Activated T-helper 1 cell treated with anti-CD3 and anti-CD28 coated beads, Interleukin-12 subunit alpha, Interleukin-12 subunit beta, Interleukin-2, Interleukin-4 antibody, amounts not matched to agents 30 ng/mL and 10 ng/mL and 1 ng/mL, durations not matched to agents 14 hours and 24 hours and 36 hours (primary cell): ENCODE measurements at regions not wholly inside any gene's neighbourhood (a gene's known extent, or its start where the extent isn't known, plus 50 kb on each side); places are given as distances from the start of the nearest gene placed in this dataset.
"Not testable (repeated sequence)": the region's sequence is repeated elsewhere in the genome, so short reads cannot be mapped to it uniquely, and the experiment has no call there.

Source experiments
- DNase-seq: peaks from one replicate; pipeline ENCODE4 v3.0.0; 2021; ENCODE audit warnings: low spot score
- H3K27ac Mint-ChIP-seq: one replicate; pipeline ENCODE4 v1.8.0; 2021; ENCODE audit warnings: mild to moderate bottlenecking, mixed read lengths
- H3K27me3 Mint-ChIP-seq: one replicate; pipeline ENCODE4 v1.8.0; 2022; ENCODE audit warnings: mild to moderate bottlenecking, moderate library complexity, mixed read lengths; ENCODE audit not compliant: insufficient read depth
- H3K36me3 Mint-ChIP-seq: one replicate; pipeline ENCODE4 v1.8.0; 2021; ENCODE audit warnings: low read depth, mixed read lengths
- H3K4me1 Mint-ChIP-seq: one replicate; pipeline ENCODE4 v1.8.0; 2021; ENCODE audit warnings: low read depth, mixed read lengths
- H3K4me3 Mint-ChIP-seq: one replicate; pipeline ENCODE4 v1.8.0; 2021; ENCODE audit warnings: mild to moderate bottlenecking, moderate library complexity, mixed read lengths
- H3K9me3 Mint-ChIP-seq: one replicate; pipeline ENCODE4 v1.8.0; 2021; ENCODE audit warnings: mixed read lengths
- intact Hi-C: fragments of 100-400 bp; cut with micrococcal nuclease; formaldehyde crosslinking; loops from one replicate; pipeline ENCODE4 v1.15.1; 2024

GRCh38 chr5:74973694-74974093 lies 78.7 kb downstream of the GCNT4 start:
- Mint-ChIP-seq H3K36me3 (peaks cover 13% of the 10 kb centered on the region), H3K9me3 (peaks cover 13% of the 10 kb centered on the region), H3K4me3 (no peak overlapping the region), H3K27ac (peak overlapping the region; percentile 44), H3K27me3 (no peaks in the 10 kb centered on the region), H3K4me1 (peaks cover 39% of the 10 kb centered on the region)
- intact Hi-C loops, result loop anchor here (1.0 kb wide), 1 partner anchor 28 kb away; no protein-coding TSS in a partner anchor
- no peak for DNase-seq

GRCh38 chr5:74971947-74972460 lies 80.4 kb downstream of the GCNT4 start:
- Mint-ChIP-seq H3K4me1 (peaks cover 33% of the 10 kb centered on the region), H3K27me3 (peaks cover 2% of the 10 kb centered on the region), H3K27ac (no peak overlapping the region), H3K4me3 (no peak overlapping the region), H3K36me3 (peaks cover 13% of the 10 kb centered on the region), H3K9me3 (peaks cover 13% of the 10 kb centered on the region)
- DNase-seq, result no peak
- intact Hi-C loops, result no loop called here

GRCh38 chr5:74970891-74971290 lies 81.5 kb downstream of the GCNT4 start:
- H3K27me3 Mint-ChIP-seq, DNase-seq, intact Hi-C loops, H3K27ac Mint-ChIP-seq, H3K4me3 Mint-ChIP-seq: not testable (repeated sequence)
- Mint-ChIP-seq H3K4me1 (peaks cover 28% of the 10 kb centered on the region), H3K36me3 (peaks cover 11% of the 10 kb centered on the region), H3K9me3 (peaks cover 12% of the 10 kb centered on the region)

- intact Hi-C loops, result no loop called here
- H3K9me3 Mint-ChIP-seq, result peaks cover 2% of the 10 kb centered on the region
Measured at GRCh38 chr5:74969726-74970125, 82.6 kb downstream of the GCNT4 start.

GRCh38 chr5:74966141-74967026 lies 86.0 kb downstream of the GCNT4 start:
- no peak overlapping the region for H3K4me3 Mint-ChIP-seq
- H3K36me3 Mint-ChIP-seq, result peaks cover 2% of the 10 kb centered on the region
- no peak overlapping the region for H3K27ac Mint-ChIP-seq
- DNase-seq, result no peak
- intact Hi-C loops, result no loop called here
- H3K27me3 Mint-ChIP-seq, result peaks cover 11% of the 10 kb centered on the region
- no peaks in the 10 kb centered on the region for H3K9me3 Mint-ChIP-seq
- H3K4me1 Mint-ChIP-seq, result no peaks in the 10 kb centered on the region

More at GRCh38 chr5:74969726-74970125, 82.6 kb downstream of the GCNT4 start:
- Mint-ChIP-seq H3K4me3 (no peak overlapping the region), H3K27me3 (peaks cover 7% of the 10 kb centered on the region), H3K4me1 (peaks cover 17% of the 10 kb centered on the region), H3K36me3 (peaks cover 8% of the 10 kb centered on the region), H3K27ac (no peak overlapping the region)
- no peak for DNase-seq

- Mint-ChIP-seq H3K27ac (no peak overlapping the region), H3K36me3 (peaks cover 2% of the 10 kb centered on the region), H3K27me3 (peaks cover 14% of the 10 kb centered on the region), H3K9me3 (no peaks in the 10 kb centered on the region), H3K4me1 (no peaks in the 10 kb centered on the region), H3K4me3 (no peak overlapping the region)
- DNase-seq, result no peak
- intact Hi-C loops, result no loop called here
Measured at GRCh38 chr5:74963407-74963806, 89.0 kb downstream of the GCNT4 start.

GRCh38 chr5:74957906-74958305 lies 91.7 kb upstream of the FAM169A start:
- H3K4me3 Mint-ChIP-seq, result no peak overlapping the region
- DNase-seq, result no peak
- H3K9me3 Mint-ChIP-seq, result peaks cover 4% of the 10 kb centered on the region

GRCh38 chr5:74957029-74957784 lies 91.0 kb upstream of the FAM169A start:
- H3K36me3 Mint-ChIP-seq, result no peaks in the 10 kb centered on the region
- intact Hi-C loops, result no loop called here
- peaks cover 3% of the 10 kb centered on the region for H3K27me3 Mint-ChIP-seq
- no peak overlapping the region for H3K4me3 Mint-ChIP-seq
- no peak for DNase-seq
- no peaks in the 10 kb centered on the region for H3K4me1 Mint-ChIP-seq
- no peak overlapping the region for H3K27ac Mint-ChIP-seq
- H3K9me3 Mint-ChIP-seq, result peaks cover 4% of the 10 kb centered on the region

More at GRCh38 chr5:74957906-74958305, 91.7 kb upstream of the FAM169A start:
- H3K27me3 Mint-ChIP-seq, result peaks cover 5% of the 10 kb centered on the region
- H3K4me1 Mint-ChIP-seq, result no peaks in the 10 kb centered on the region
- no peaks in the 10 kb centered on the region for H3K36me3 Mint-ChIP-seq
- H3K27ac Mint-ChIP-seq, result no peak overlapping the region
- intact Hi-C loops, result no loop called here

GRCh38 chr5:74956278-74956677 lies 90.1 kb upstream of the FAM169A start:
- H3K4me3 Mint-ChIP-seq, result no peak overlapping the region
- intact Hi-C loops, result no loop called here
- no peaks in the 10 kb centered on the region for H3K36me3 Mint-ChIP-seq
- DNase-seq, result no peak
- H3K9me3 Mint-ChIP-seq, result peaks cover 4% of the 10 kb centered on the region
- H3K27ac Mint-ChIP-seq, result no peak overlapping the region
- peaks cover 4% of the 10 kb centered on the region for H3K27me3 Mint-ChIP-seq
- H3K4me1 Mint-ChIP-seq, result no peaks in the 10 kb centered on the region

- no peaks in the 10 kb centered on the region for H3K4me1 Mint-ChIP-seq
- DNase-seq, result no peak
- intact Hi-C loops, result no loop called here
- peaks cover 4% of the 10 kb centered on the region for H3K9me3 Mint-ChIP-seq
- no peak overlapping the region for H3K4me3 Mint-ChIP-seq
- H3K27ac Mint-ChIP-seq, result no peak overlapping the region
- no peaks in the 10 kb centered on the region for H3K36me3 Mint-ChIP-seq
- H3K27me3 Mint-ChIP-seq, result peaks cover 8% of the 10 kb centered on the region
Measured at GRCh38 chr5:74954919-74955318, 88.7 kb upstream of the FAM169A start.

- no peak overlapping the region for H3K27ac Mint-ChIP-seq
- peaks cover 4% of the 10 kb centered on the region for H3K9me3 Mint-ChIP-seq
- no peak for DNase-seq
- intact Hi-C loops, result no loop called here
- no peaks in the 10 kb centered on the region for H3K36me3 Mint-ChIP-seq
- peaks cover 11% of the 10 kb centered on the region for H3K27me3 Mint-ChIP-seq
- no peaks in the 10 kb centered on the region for H3K4me1 Mint-ChIP-seq
- H3K4me3 Mint-ChIP-seq, result no peak overlapping the region
Measured at GRCh38 chr5:74953937-74954720, 87.9 kb upstream of the FAM169A start.

GRCh38 chr5:74953554-74953936 lies 87.4 kb upstream of the FAM169A start:
- no peaks in the 10 kb centered on the region for H3K4me1 Mint-ChIP-seq
- intact Hi-C loops, result no loop called here

More at GRCh38 chr5:74953554-74953936, 87.4 kb upstream of the FAM169A start:
- Mint-ChIP-seq H3K4me3 (no peak overlapping the region), H3K9me3 (peaks cover 4% of the 10 kb centered on the region), H3K27me3 (peaks cover 11% of the 10 kb centered on the region), H3K36me3 (no peaks in the 10 kb centered on the region), H3K27ac (no peak overlapping the region)
- no peak for DNase-seq
